HG03135 (cell line): ENCODE measurements at regions not wholly inside any gene's neighbourhood (a gene's known extent, or its start where the extent isn't known, plus 50 kb on each side); places are given as distances from the start of the nearest gene placed in this dataset.

ENCODE experiments used
- ATAC-seq: cut with Tn5 transposase; IDR thresholded peaks from one replicate; pipeline ENCODE4 v1.9.1; 2021; ENCODE audit warnings: mild to moderate bottlenecking, moderate library complexity; ENCODE audit not compliant: unreplicated experiment

DNA sequence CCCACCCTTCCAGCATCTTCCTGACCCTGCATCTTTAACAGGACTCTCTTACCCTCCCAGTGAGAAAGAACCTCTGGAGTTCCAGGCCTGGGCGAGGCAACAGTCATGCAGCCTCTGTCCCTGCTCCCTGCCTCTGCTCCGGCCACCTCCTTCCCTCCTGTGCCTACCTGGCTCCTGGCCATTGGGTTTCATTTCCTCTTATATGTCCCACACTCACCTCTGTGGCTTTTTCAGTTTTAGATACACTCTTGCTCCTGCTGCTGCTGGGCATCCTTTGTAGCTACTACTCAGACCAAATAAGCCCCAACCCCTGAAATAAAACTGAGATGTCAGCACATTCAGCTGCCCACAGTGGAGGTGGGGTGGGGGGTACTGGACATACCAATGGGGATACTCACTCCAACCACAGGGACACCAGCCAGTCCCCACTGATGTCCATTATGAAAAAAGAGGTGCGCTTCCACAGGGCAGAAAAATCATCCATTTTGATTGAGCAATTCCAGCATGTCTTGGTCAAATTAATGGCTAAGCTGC is 99.1 kb upstream of the NRXN3 start:
- ATAC-seq, result no peak

DNA sequence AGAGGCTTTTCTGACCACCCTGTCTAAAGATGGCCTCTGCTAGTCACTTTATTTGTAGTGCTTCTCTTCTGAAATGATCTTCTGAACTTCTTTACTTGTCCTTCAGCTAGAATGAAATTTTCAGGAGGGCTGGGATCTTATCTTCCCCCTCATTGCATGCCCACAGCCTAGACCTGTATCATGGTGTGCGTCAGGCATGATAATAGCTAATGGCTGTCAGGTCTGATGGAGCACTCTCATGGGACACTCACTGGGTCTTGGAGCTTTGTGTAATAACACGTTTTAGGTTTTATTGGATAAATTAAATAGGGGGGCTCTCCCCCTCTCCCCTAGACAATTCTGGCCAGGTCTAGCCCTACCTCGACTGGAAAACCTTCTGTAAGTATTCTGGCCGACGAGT is 97.1 kb upstream of the NRXN3 start:
- no peak for ATAC-seq

DNA sequence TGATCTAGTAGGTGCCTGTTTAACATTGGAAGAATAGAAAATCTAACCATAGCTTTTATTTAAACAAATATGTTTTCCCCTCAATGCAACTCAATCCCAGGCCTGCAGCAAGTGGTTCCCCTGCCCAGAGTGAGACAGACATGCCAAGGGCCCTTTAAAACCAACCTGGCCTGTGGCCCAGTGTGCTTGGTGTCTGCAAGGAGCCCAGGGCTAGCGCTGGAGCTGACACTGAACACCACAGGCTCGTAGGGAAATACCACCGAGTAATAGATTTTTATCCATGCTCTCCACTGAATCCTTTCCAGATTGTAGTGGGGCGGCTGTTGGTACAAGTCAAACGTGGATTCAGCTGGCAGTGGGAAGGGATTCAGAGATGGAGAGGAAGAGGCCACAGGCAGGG is 95.6 kb upstream of the NRXN3 start:
- no peak for ATAC-seq

DNA sequence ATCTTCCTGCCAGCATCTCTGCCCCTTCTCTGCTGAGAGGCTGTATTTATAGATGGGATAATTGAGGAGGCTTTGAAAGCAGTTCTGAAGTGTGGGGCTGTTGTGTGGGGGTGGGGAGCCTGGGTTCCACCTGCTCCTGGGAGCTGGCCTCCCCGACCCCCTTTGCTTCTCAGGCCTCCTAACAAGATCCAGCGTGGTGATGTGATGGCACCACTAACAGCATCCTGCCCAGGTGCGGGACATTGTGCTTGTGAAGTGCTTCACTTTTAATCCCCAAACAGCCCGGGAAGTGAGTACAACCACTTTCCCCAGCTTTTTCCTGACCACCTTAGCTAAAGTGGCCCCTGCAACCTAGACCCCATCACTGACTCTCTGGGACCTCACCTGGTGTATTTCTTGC is 95.1 kb upstream of the NRXN3 start:
- ATAC-seq, result no peak

DNA sequence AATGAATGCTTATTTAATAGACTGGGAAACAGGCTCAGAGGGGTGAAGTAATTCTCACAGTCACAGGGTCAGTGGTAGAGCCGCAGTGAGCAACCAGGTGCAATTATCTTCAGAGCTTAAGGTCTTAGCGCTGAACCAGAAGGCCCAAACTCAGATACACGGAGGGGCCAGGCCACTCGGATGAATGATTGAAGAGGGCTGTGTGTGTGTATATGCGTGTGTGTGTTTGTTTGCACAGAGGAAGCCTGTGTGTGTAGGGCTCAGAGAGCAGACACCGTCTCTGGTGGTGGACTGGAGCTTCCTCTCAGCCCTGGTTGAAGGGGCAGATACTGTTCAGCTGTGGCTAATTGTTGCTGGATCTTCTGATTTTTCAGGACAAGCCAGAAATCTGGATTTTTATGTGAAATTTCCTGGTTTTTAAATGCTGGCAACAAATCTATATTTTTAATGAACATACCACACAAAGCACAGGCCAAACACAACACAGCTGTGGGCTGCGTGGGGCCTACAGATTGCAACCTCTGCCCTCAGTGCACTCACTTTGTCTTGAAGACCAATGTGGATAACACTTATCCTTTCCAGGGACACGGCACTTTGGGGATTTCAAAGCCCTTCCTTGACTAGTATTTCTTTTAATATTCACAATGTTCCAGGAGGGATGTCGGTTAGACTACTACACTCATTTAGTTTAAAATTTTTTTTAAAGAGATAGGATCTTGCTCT is 94.5 kb upstream of the NRXN3 start:
- ATAC-seq, result no peak

DNA sequence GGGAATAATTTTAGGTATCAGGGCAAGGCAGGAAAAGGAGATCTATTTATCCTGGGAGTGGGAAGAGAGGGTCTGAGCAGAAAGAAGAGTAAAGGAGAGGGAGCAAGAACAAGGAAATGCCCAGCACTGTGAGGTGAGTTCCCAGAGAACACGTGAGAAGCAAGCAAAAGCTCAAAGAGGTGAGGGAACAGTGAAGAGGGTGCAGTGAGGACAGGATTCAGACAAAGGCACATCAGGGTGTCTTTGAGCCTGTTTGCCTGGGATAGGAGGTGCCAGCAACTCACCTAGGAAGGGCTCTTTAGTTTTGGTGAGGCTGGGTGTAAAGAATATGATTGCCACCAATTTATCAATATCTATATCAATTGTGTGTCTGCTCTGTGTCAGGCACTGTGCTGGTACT is 88.9 kb upstream of the NRXN3 start:
- no peak for ATAC-seq

DNA sequence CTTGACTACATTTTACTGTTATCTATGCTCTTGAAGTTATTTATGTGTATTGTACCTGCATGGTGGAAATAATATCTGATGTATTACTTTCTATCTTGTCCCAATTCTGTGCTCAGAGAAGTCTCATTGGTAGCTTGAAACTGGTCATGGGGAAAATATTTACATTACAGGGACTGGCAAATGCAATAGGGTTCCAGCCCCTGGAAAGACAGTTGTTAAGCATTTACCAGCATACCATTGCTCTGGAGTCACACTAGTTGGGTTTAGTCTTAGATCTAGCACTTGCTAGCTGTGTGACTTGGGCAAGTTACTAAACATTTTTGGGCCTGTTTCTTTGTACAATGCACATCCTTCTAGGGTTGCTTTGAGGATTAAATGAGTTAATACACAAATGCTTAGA is 86.3 kb upstream of the NRXN3 start:
- no peak for ATAC-seq

DNA sequence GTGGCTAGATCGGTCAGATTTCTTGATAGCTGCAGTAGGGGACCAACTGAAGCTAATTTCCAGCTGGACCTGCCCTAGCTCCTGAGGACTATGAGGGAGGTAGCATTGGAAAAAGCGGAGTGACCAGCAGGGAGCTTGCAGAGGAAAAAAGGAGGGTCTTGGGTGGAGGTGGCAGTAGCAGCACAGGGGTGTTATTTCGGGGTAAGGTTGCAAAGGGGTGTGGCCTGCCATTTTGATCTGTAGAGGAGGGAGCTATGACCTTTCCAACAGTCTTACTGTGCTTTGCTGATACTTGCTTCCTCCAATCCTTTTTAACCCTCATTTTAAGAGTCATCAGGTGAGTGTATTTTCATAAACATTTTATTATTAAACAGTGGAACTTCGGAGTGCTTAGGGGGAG is 83.8 kb upstream of the NRXN3 start:
- ATAC-seq, result no peak

DNA sequence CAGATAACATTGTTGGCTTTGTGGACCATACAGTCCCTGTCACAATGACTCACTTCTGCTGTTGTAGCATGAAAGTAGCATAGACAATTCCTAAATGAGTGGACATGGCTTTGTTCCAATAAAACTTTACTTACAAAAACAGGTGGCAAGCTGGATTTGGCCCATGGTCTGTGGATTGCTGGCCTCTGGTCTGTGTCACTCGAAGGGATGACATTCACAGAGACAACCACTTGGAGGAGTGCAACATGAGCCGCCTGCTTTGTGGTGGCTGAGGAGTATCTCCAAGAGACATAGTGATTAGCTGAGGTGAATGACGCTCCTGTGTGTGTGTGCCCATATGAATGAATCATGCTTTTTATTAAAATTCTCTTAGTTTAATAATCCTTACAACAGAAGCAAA is 81.3 kb upstream of the NRXN3 start:
- no peak for ATAC-seq

DNA sequence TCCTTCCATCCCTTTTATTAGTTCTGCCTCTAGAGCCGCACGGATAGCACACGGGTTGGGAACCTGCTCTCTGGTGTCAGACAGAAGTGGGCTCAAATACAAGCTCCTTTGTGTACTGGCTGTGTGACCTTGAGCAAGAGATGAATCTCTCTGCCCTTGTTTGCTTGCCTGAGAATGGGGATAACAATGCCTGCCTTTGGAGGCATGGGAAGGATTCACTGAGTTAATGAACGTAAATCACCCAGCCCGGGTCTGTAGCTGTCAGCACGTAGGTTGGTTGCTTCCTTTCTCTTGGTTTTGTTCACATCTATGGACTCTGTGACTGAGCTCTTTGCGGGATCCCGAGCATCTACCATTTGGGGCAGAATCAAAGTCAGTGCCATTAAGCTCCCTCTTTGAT is 79.3 kb upstream of the NRXN3 start:
- no peak for ATAC-seq

DNA sequence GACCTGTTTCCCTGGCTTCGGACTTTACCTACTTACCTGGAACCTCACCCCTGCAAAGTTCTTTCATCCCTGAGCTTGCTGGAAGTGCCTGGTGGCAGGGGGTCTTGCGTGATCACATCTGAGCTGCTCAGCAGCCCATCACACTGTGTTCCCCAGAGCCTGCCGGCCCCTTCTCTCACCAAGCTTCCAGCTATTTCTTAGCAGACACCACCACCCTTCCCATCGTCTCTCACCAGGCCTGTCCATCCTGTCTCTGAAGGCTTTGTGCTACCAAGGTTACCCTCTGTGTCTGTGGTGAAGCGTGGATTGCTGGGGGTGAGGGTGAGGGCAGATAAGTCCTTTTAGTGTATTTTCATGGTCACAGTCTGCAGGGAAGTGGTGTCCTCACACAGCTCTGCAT is 78.8 kb upstream of the NRXN3 start:
- no peak for ATAC-seq

DNA sequence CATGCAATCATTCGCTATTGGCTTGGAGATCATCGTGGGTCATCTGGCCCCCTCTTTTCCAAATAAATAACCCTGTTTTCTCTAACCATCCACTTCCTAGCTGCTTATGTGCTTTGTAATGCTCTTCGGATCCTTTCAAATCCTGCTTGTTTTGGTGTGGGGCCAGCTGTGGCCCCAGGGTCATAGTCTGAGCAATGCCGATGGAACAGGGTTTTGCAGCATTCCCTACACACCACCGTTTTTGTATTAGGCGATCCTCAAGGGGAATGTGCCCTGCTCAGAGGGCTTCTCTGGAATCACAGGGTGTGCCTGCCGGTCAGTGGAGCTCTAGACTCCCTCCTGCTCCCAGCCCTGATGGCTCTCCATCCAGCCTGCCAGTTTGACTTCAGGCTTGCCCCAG is 78.1 kb upstream of the NRXN3 start:
- ATAC-seq, result no peak

DNA sequence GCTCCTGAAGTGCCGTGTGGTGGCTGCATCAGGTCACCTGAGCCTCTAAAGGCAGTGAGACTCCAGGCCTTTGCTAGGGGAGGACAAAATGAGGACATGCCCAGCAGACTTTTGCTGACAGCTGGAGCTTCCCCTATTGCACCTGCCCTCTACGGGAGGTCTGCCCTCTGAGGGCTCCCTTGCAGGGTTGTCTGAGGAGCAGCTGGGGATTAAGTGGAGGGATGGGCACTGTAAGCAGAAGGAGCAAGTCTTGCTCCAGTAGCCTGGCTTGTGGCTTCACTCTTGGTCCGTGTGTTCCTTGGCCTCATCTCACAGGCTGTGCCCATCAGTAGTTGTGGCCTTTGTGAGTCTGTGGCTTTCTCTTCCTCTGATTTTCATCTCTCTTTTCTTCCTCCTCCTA is 66.9 kb upstream of the NRXN3 start:
- no peak for ATAC-seq

DNA sequence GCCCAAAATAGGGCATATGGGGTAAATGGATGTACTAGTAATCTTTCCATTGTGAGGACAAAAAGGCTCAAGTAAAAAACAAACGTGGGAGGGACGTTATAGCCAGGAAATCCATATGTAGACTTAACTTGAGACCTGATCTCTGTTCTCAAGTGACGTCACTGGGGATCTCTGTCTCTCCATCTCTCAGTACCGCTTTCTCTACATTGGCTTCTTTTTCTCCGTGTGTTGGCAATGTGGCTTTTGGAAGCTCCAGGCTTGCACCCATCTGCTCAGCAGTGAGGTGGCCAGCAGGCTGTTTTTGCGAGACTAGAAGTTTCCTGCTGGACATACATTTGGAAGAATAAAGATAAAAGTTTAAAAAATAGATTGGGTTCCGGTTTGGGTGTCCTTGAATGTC is 66.0 kb upstream of the NRXN3 start:
- no peak for ATAC-seq

DNA sequence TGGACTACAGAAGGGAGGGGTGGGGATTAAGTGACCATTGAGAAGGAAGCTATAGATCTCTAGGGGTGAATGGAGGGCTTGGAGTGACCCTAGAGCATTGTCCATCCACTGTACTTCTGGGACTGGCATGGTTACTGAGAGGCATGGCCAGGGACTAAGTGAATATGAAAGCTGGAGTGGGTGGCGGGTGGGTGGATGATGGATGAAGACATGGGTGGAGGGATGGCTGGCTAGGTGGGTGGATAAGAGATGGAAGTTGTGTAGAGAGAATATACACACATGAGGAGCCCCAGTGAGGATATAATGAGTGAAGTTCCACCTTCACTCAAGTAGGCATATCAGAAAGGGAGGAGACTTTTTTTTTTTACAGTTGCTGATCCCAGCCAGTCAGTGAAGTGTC is 65.5 kb upstream of the NRXN3 start:
- no peak for ATAC-seq

DNA sequence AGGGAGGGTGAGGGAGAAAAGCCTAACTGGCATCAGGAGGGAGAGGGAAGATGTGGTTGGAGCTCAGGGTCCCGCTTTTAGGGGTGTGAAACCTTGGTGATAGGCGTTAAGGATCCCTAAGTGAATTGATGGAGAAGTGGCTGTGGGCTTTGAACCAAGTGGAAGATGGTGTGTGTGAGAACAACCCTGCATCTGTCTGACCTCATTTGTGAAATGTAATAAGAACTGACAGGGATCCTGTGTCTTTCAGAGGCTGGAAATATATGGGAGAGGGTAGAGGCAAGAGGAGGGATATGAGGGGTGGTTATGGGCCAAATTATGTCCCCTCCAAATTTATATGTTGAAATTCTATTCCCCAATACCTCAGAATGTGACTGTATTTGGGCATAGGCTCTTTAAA is 63.8 kb upstream of the NRXN3 start:
- ATAC-seq, result no peak

DNA sequence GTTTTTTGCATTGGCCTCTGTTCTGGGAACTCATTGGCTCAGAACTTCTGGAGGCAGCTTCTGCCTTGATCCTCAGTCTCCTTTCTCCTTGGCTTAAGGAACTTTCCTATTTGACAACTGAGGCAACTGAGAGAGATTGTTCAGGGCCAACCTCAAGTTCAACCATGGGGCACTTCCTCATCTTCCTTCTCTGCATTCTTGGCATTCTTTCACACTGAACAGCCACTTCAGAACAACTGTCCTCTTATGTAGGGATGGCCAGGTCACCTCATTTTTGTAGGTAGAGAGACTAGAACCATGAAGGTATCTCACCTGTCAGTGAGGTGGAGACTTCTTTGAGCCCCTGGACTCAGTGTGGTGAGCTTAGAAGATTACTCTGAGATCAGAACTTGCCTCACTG is 63.0 kb upstream of the NRXN3 start:
- no peak for ATAC-seq

DNA sequence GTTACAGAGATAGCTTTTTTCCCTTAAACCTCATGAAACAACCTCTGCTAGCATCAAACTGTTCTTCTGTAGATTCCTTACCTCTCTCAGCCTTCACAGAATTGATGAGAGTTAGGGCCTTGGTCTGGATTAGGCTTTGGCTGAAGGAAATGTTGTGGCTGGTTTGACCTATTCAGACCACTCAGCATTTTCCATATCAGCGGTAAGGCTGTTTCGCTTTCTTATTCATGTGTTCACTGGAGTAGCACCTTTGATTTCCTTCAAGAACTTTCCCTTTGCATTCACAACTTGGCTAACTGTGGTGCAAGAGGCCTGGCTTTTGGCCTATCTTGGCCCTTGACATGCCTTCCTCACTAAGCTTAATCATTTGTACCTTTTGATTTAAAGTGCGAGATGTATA is 50.7 kb upstream of the NRXN3 start:
- no peak for ATAC-seq
